K562 (cell line): ENCODE measurements at regions not wholly inside any gene's neighbourhood (a gene's known extent, or its start where the extent isn't known, plus 50 kb on each side); places are given as distances from the start of the nearest gene placed in this dataset.

ENCODE experiments used
- ATAC-seq: fragments of 200-7000 bp; cut with Tn5 transposase; 3 replicates; pipeline ENCODE4 v1.9.1; 2020; ENCODE audit warnings: moderate library complexity
- BruUV-seq: library from RNA; stranded (reverse); fragments of 400-500 nt; replicated peaks from 2 replicates; lab custom pipeline; 2021; lab: Mats Ljungman, UMichigan
- CTCF ChIA-PET: fragments of 300-600 bp; formaldehyde crosslinking; extraction: SDS; loops from one replicate; lab custom pipeline; 2021; ENCODE audit warnings: low intra/inter-chr PET ratio; lab: Yijun Ruan, JAX
- POLR2A ChIA-PET: fragments of 300-600, 350-650 bp; sonication (Branson Sonifier 250); formaldehyde crosslinking; extraction: SDS; loops from one replicate; lab custom pipeline; 2021; ENCODE audit warnings: antibody characterized with exemption, inconsistent platforms; lab: Yijun Ruan, JAX
- DNase-seq, 4 experiments: peaks; one replicate each; pipeline versions ENCODE4 v3.0.0 to v3.0.0-alpha.2; 2011 to 2018; ENCODE audit warnings: low spot score in 3 of 4, mixed read lengths in 3 of 4; ENCODE audit errors: extremely low read depth in 1 of 4
- FAIRE-seq: peaks from 2 replicates; lab custom pipeline; 2011; peaks lifted over from hg19 to GRCh38; lab: Jason Lieb, UNC
- H2AFZ ChIP-seq: 2 replicates; pipeline ENCODE4 v1.6.0; 2011; ENCODE audit warnings: low read depth, low read length, control low read depth, inconsistent platforms
- H3K27ac ChIP-seq: fragments of 200-600 bp; 3 replicates; pipeline ENCODE4 v1.8.0; 2011; ENCODE audit warnings: low read depth, mild to moderate bottlenecking, control low read depth, inconsistent platforms, low read length, moderate library complexity, mixed read lengths; ENCODE audit errors: extremely low read depth
- H3K27me3 ChIP-seq, 2 experiments: fragments of 300-600 bp in 1 of 2; 2 replicates in 1 of 2; 3 replicates in 1 of 2; pipeline versions ENCODE4 v1.6.0 to v1.8.0; 2011; ENCODE audit warnings: inconsistent platforms in 2 of 2, low read length in 2 of 2, mild to moderate bottlenecking in 1 of 2, mixed read lengths in 1 of 2, moderate library complexity in 1 of 2; ENCODE audit not compliant: control insufficient read depth in 2 of 2, insufficient read depth in 2 of 2
- H3K36me3 ChIP-seq: fragments of 300-600 bp; 3 replicates; pipeline ENCODE4 v1.8.0; 2011; ENCODE audit warnings: mild to moderate bottlenecking, low read length, inconsistent platforms; ENCODE audit not compliant: control insufficient read depth, insufficient read depth
- H3K4me1 ChIP-seq, 2 experiments: fragments of 200-600 bp in 1 of 2; replicated peaks in 1 of 2; 2 replicates in 1 of 2; 3 replicates in 1 of 2; pipeline versions ENCODE4 v1.5.1 to v1.8.0; 2011; ENCODE audit warnings: inconsistent platforms in 2 of 2, low read length in 2 of 2, mild to moderate bottlenecking in 1 of 2, mixed read lengths in 1 of 2, moderate library complexity in 1 of 2; ENCODE audit not compliant: control insufficient read depth in 2 of 2, insufficient read depth in 2 of 2
- H3K4me2 ChIP-seq: 2 replicates; pipeline ENCODE4 v1.6.1; 2011; ENCODE audit warnings: low read length, control low read depth, inconsistent platforms, mixed read lengths; ENCODE audit not compliant: insufficient read depth
- H3K4me3 ChIP-seq: fragments of 200-600 bp; sonication (generic), shearing (Covaris generic); 2 replicates; pipeline ENCODE4 v1.5.1; 2016; ENCODE audit warnings: control low read depth, inconsistent platforms
- H3K79me2 ChIP-seq: fragments of 200-600 bp; 3 replicates; pipeline ENCODE4 v1.8.0; 2011; ENCODE audit warnings: low read length, inconsistent platforms; ENCODE audit not compliant: control insufficient read depth, insufficient read depth
- H3K9ac ChIP-seq, 2 experiments: 2 replicates each; pipeline versions ENCODE4 v1.6.0 to v1.6.1; 2011; ENCODE audit warnings: low read depth in 2 of 2, low read length in 2 of 2, control low read depth in 1 of 2, inconsistent platforms in 1 of 2, mild to moderate bottlenecking in 1 of 2, mixed read lengths in 1 of 2; ENCODE audit not compliant: insufficient read depth in 1 of 2
- H3K9me1 ChIP-seq: one replicate; pipeline ENCODE4 v1.6.0; 2011; ENCODE audit warnings: inconsistent platforms, mild to moderate bottlenecking, low read length, moderate library complexity; ENCODE audit not compliant: control insufficient read depth, insufficient read depth
- H3K9me3 ChIP-seq: replicated peaks from 2 replicates; pipeline ENCODE4 v1.5.1; 2011; ENCODE audit warnings: low read depth, low read length, inconsistent platforms; ENCODE audit not compliant: control insufficient read depth, insufficient read depth
- H4K20me1 ChIP-seq: replicated peaks from 2 replicates; pipeline ENCODE4 v1.6.1; 2011; ENCODE audit warnings: low read length, inconsistent platforms, mixed read lengths; ENCODE audit not compliant: control insufficient read depth, insufficient read depth
- ADNP ChIP-seq: fragments of 200-800 bp; sonication (Bioruptor generic); IDR thresholded peaks from 2 replicates; pipeline ENCODE4 v1.6.1; 2016; ENCODE audit warnings: missing genetic modification characterization, missing compliant biosample characterization
- CEBPG ChIP-seq, 3 experiments: fragments of 200-800 bp in 1 of 3; sonication (Bioruptor generic) in 1 of 3; sonication (generic) in 1 of 3; formaldehyde crosslinking in 1 of 3; IDR thresholded peaks in 2 of 3; conservative IDR thresholded peaks in 1 of 3; 2 replicates each; pipeline versions ENCODE4 v1.6.1 to v1.8.0; 2016 to 2022; ENCODE audit warnings: missing compliant biosample characterization in 2 of 3, missing genetic modification characterization in 2 of 3, mild to moderate bottlenecking in 1 of 3, missing genetic modification reagents in 1 of 3
- GATA2 ChIP-seq: sonication (generic); formaldehyde crosslinking; IDR thresholded peaks from 2 replicates; pipeline ENCODE4 v1.4.0; 2020; ENCODE audit warnings: mild to moderate bottlenecking, missing genetic modification reagents
- HMG20A ChIP-seq: fragments of 450-650 bp; formaldehyde crosslinking; conservative IDR thresholded peaks from 2 replicates; pipeline ENCODE4 v1.4.0; 2020; ENCODE audit warnings: mild to moderate bottlenecking, mixed read lengths
- TRIM24 ChIP-seq, 2 experiments: fragments of 450-650 bp; IDR thresholded peaks; 2 replicates each; pipeline ENCODE4 v1.6.1; 2016
- ZBTB17 ChIP-seq: fragments of 450-650 bp; formaldehyde crosslinking; IDR thresholded peaks from 2 replicates; pipeline ENCODE4 v1.4.0; 2020; ENCODE audit warnings: mild to moderate bottlenecking
- ZBTB8A ChIP-seq: fragments of 450-650 bp; IDR thresholded peaks from 2 replicates; pipeline ENCODE4 v1.6.1; 2018; ENCODE audit warnings: mild to moderate bottlenecking, moderate library complexity; ENCODE audit not compliant: partially characterized antibody
- WGBS: fragments of 100-300 bp; shearing (Covaris generic); methylation state at CpG from one replicate; pipeline ENCODE4 v1.1.6; 2016; ENCODE audit warnings: low coverage, mixed read lengths; ENCODE audit not compliant: insufficient coverage; ENCODE audit errors: missing lambda C conversion rate; 5-methylcytosine and 5-hydroxymethylcytosine counted together
- in situ Hi-C: fragments of 300-500 bp; cut with MboI; formaldehyde crosslinking; loops from 4 replicates; pipeline ENCODE4 v1.15.0; 2018; ENCODE audit warnings: inconsistent platforms, mixed read lengths
- intact Hi-C: fragments of 100-400 bp; cut with micrococcal nuclease; formaldehyde crosslinking; loops from 2 replicates; pipeline ENCODE4 v1.14.2; 2022
- TF ChIP-seq, protein P1 (sequence below): fragments of 250-450 bp; sonication (Bioruptor Pico); IDR thresholded peaks from 2 replicates; pipeline ENCODE4 v1.5.0; 2021; ENCODE audit warnings: mild to moderate bottlenecking, moderate library complexity
- TF ChIP-seq, protein P2 (sequence below): sonication (generic); formaldehyde crosslinking; IDR thresholded peaks from 2 replicates; pipeline ENCODE4 v1.8.0; 2022; ENCODE audit warnings: mild to moderate bottlenecking, missing genetic modification reagents
- TF ChIP-seq, protein P3 (sequence below): sonication (generic); formaldehyde crosslinking; IDR thresholded peaks from 2 replicates; pipeline ENCODE4 v1.8.1; 2022; ENCODE audit warnings: missing genetic modification reagents
- TF ChIP-seq, protein P4 (sequence below): fragments of 250-450 bp; sonication (Bioruptor Pico); IDR thresholded peaks from 2 replicates; pipeline ENCODE4 v1.9.0; 2021; ENCODE audit warnings: mild to moderate bottlenecking, inconsistent platforms

DNA sequence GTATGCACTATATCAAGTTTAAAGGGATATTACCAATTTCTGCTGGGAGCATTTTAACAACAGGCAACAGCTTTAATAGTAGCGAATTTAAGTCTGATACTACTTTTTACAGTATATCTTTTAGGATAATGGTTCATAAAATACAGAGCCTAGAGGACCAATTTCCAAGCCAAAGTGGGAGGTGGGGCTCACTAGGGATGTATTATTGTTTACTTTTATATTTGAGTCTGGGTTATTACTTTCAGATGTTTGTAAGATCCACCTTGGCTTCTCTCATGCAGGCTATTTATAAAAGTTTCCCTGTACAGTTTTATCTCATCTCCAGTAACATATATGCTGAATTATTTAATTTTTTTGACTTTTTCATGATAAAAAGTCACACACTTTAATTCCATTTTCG, 242.0 kb downstream of the CMPK2 start:
- H3K36me3 ChIP-seq: no peaks in the 10 kb centered on the region
- CTCF ChIA-PET: no interaction called here
- no peaks in the 10 kb centered on the region for H3K27me3 ChIP-seq
- no peaks in the 10 kb centered on the region for H4K20me1 ChIP-seq
- no peak overlapping the region for H3K9ac ChIP-seq
- no peak overlapping the region for H3K4me3 ChIP-seq
- no peak overlapping the region for H3K4me2 ChIP-seq
- in situ Hi-C loops (no loop called here), intact Hi-C loops (no loop called here)
- H3K9me3 ChIP-seq: no peaks in the 10 kb centered on the region; the same call in 1 of the 2 replicates
- H2AFZ ChIP-seq: no peak overlapping the region
- no peaks in the 10 kb centered on the region for H3K9me1 ChIP-seq
- WGBS: 0% methylated on average over 2 of the region's 2 CpGs
- POLR2A ChIA-PET: no interaction called here
- H3K4me1 ChIP-seq: no peaks in the 10 kb centered on the region
- no peak for DNase-seq
- no peak overlapping the region for H3K27ac ChIP-seq
- H3K79me2 ChIP-seq: no peaks in the 10 kb centered on the region
- no TSS peak for BruUV-seq
- no peak for FAIRE-seq
- no peak for ATAC-seq
- TF ChIP-seq, protein P1, sequence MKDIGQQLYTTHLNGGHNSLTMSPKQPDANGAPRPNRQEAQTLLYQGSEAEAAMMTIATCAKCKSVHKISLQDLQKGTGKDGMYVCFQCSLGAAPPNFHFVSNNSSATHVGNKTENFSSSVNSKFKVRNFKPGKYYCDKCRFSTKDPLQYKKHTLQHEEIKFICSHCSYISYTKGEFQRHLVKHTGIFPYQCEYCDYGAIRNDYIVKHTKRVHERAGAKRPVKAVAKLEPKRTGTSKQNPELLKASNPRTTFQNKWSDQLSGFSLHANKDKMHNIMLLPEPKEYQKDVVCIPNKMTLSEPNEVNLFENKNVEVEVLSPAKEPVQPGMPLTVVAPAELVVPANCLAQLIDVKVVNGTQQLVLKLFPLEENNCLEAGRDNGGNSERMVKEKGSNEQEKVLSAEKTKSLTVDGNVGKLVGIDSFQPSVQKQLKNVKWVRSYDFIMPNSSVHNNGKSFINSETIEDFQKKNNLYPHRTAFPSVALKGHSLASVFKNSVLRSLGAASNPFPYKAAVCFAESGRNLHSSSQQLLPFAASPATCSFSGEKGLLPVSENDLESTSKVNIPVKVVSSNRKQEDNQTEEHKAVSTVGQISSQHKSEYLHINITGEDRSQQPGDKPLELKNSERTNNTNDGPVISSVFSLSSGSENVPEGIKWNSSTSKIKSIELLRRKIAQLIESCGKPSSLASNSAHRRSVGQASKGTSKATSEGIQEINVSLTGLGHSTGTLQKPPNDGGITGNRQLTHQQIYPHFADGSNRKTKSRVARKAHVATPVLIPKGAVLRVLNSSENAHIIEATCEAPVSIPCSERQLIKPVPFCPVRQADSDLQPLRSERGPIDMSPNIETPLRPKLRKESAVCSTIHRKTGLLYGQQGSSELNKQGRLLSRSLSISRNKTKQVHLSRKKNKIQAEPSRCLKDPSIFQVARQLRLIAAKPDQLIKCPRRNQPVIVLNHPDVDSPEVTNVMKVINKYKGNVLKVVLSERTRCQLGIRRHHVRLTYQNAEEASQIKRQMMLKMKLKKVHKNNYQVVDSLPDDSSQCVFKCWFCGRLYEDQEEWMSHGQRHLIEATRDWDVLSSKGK (CRISPR knock-in tag): no peak
- no peak for TF ChIP-seq ZBTB8A
- TF ChIP-seq, protein P2, sequence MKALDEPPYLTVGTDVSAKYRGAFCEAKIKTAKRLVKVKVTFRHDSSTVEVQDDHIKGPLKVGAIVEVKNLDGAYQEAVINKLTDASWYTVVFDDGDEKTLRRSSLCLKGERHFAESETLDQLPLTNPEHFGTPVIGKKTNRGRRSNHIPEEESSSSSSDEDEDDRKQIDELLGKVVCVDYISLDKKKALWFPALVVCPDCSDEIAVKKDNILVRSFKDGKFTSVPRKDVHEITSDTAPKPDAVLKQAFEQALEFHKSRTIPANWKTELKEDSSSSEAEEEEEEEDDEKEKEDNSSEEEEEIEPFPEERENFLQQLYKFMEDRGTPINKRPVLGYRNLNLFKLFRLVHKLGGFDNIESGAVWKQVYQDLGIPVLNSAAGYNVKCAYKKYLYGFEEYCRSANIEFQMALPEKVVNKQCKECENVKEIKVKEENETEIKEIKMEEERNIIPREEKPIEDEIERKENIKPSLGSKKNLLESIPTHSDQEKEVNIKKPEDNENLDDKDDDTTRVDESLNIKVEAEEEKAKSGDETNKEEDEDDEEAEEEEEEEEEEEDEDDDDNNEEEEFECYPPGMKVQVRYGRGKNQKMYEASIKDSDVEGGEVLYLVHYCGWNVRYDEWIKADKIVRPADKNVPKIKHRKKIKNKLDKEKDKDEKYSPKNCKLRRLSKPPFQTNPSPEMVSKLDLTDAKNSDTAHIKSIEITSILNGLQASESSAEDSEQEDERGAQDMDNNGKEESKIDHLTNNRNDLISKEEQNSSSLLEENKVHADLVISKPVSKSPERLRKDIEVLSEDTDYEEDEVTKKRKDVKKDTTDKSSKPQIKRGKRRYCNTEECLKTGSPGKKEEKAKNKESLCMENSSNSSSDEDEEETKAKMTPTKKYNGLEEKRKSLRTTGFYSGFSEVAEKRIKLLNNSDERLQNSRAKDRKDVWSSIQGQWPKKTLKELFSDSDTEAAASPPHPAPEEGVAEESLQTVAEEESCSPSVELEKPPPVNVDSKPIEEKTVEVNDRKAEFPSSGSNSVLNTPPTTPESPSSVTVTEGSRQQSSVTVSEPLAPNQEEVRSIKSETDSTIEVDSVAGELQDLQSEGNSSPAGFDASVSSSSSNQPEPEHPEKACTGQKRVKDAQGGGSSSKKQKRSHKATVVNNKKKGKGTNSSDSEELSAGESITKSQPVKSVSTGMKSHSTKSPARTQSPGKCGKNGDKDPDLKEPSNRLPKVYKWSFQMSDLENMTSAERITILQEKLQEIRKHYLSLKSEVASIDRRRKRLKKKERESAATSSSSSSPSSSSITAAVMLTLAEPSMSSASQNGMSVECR (CRISPR knock-in tag): no peak
- no peak for TF ChIP-seq ADNP (tag)
- TF ChIP-seq, protein P3, sequence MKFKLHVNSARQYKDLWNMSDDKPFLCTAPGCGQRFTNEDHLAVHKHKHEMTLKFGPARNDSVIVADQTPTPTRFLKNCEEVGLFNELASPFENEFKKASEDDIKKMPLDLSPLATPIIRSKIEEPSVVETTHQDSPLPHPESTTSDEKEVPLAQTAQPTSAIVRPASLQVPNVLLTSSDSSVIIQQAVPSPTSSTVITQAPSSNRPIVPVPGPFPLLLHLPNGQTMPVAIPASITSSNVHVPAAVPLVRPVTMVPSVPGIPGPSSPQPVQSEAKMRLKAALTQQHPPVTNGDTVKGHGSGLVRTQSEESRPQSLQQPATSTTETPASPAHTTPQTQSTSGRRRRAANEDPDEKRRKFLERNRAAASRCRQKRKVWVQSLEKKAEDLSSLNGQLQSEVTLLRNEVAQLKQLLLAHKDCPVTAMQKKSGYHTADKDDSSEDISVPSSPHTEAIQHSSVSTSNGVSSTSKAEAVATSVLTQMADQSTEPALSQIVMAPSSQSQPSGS: no peak
- TF ChIP-seq TRIM24 (IDR thresholded peaks at IDR 0.05): no peak
- TF ChIP-seq CEBPG (CRISPR knock-in tag; IDR thresholded peaks at IDR 0.05): no peak
- no peak for TF ChIP-seq CEBPG (tag; conservative IDR thresholded peaks at IDR 0.05 in 1 of 2, IDR thresholded peaks at IDR 0.05 in 1 of 2)
- TF ChIP-seq HMG20A (CRISPR knock-in tag): no peak
- no peak for TF ChIP-seq ZBTB17 (CRISPR knock-in tag)
- TF ChIP-seq, protein P4, sequence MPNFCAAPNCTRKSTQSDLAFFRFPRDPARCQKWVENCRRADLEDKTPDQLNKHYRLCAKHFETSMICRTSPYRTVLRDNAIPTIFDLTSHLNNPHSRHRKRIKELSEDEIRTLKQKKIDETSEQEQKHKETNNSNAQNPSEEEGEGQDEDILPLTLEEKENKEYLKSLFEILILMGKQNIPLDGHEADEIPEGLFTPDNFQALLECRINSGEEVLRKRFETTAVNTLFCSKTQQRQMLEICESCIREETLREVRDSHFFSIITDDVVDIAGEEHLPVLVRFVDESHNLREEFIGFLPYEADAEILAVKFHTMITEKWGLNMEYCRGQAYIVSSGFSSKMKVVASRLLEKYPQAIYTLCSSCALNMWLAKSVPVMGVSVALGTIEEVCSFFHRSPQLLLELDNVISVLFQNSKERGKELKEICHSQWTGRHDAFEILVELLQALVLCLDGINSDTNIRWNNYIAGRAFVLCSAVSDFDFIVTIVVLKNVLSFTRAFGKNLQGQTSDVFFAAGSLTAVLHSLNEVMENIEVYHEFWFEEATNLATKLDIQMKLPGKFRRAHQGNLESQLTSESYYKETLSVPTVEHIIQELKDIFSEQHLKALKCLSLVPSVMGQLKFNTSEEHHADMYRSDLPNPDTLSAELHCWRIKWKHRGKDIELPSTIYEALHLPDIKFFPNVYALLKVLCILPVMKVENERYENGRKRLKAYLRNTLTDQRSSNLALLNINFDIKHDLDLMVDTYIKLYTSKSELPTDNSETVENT (CRISPR knock-in tag): no peak
- TF ChIP-seq GATA2 (CRISPR knock-in tag): no peak
